HL-60 (cell line): ENCODE measurements at regions not wholly inside any gene's neighbourhood (a gene's known extent, or its start where the extent isn't known, plus 50 kb on each side); places are given as distances from the start of the nearest gene placed in this dataset.

ENCODE experiments used
- DNase-seq, 2 experiments: peaks; one replicate each; pipeline ENCODE4 v3.0.0-alpha.2; 2010 to 2020; ENCODE audit warnings: low read depth in 1 of 2, low spot score in 1 of 2
- H3K27ac ChIP-seq: fragments of 250-450 bp; sonication (Bioruptor Pico); replicated peaks from 2 replicates; pipeline ENCODE4 v1.5.1; 2020; ENCODE audit warnings: mild to moderate bottlenecking, moderate library complexity
- H3K27me3 ChIP-seq: fragments of 250-450 bp; sonication (Bioruptor Pico); 2 replicates; pipeline ENCODE4 v1.5.1; 2021; ENCODE audit warnings: mild to moderate bottlenecking, moderate library complexity; ENCODE audit not compliant: insufficient read depth, poor library complexity, severe bottlenecking
- H3K4me3 ChIP-seq: replicated peaks from 2 replicates; pipeline ENCODE4 v1.5.1; 2011; ENCODE audit warnings: mild to moderate bottlenecking, control low read depth, low read length; ENCODE audit not compliant: insufficient read depth
- GABPA ChIP-seq: IDR thresholded peaks from 2 replicates; pipeline ENCODE4 v1.6.1; 2012; ENCODE audit warnings: low read depth
- POLR2AphosphoS5 ChIP-seq: IDR thresholded peaks from 2 replicates; pipeline ENCODE4 v1.6.1; 2012; ENCODE audit warnings: low read depth
- SPI1 ChIP-seq: IDR thresholded peaks from 2 replicates; pipeline ENCODE4 v1.6.1; 2012; ENCODE audit warnings: low read depth, mild to moderate bottlenecking, borderline replicate concordance
- TF ChIP-seq, protein P1 (sequence below): IDR thresholded peaks from 2 replicates; pipeline ENCODE4 v1.6.1; 2012; ENCODE audit warnings: low read depth; ENCODE audit not compliant: insufficient replicate concordance
- TF ChIP-seq, protein P2 (sequence below): IDR thresholded peaks from one replicate; pipeline ENCODE4 v1.5.1; 2011; ENCODE audit warnings: low read length, control low read depth, inconsistent platforms; ENCODE audit not compliant: insufficient read depth

DNA sequence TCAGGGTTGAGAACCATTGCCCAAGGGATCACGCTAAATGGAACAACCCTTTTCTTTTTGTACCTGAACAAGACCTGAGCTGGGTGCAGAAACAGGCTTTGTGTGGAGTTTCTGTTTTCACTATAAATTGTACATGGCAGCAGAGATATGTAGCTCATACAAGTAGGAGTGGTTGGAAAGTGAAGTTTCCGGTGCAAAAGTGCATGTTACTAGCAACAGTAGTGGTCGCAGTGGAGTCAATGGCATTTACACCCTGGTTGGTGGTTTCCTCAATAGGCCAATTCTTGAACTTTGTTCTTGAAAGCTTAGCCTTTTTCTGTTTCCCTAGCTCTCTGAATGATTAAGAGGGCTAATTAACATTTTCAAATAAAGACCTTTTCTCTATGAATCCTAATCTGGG is 170.7 kb downstream of the NEBL start:
- TF ChIP-seq POLR2AphosphoS5 (no peak), GABPA (no peak)
- TF ChIP-seq, protein P1, sequence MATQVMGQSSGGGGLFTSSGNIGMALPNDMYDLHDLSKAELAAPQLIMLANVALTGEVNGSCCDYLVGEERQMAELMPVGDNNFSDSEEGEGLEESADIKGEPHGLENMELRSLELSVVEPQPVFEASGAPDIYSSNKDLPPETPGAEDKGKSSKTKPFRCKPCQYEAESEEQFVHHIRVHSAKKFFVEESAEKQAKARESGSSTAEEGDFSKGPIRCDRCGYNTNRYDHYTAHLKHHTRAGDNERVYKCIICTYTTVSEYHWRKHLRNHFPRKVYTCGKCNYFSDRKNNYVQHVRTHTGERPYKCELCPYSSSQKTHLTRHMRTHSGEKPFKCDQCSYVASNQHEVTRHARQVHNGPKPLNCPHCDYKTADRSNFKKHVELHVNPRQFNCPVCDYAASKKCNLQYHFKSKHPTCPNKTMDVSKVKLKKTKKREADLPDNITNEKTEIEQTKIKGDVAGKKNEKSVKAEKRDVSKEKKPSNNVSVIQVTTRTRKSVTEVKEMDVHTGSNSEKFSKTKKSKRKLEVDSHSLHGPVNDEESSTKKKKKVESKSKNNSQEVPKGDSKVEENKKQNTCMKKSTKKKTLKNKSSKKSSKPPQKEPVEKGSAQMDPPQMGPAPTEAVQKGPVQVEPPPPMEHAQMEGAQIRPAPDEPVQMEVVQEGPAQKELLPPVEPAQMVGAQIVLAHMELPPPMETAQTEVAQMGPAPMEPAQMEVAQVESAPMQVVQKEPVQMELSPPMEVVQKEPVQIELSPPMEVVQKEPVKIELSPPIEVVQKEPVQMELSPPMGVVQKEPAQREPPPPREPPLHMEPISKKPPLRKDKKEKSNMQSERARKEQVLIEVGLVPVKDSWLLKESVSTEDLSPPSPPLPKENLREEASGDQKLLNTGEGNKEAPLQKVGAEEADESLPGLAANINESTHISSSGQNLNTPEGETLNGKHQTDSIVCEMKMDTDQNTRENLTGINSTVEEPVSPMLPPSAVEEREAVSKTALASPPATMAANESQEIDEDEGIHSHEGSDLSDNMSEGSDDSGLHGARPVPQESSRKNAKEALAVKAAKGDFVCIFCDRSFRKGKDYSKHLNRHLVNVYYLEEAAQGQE, result no peak
- TF ChIP-seq, protein P2, sequence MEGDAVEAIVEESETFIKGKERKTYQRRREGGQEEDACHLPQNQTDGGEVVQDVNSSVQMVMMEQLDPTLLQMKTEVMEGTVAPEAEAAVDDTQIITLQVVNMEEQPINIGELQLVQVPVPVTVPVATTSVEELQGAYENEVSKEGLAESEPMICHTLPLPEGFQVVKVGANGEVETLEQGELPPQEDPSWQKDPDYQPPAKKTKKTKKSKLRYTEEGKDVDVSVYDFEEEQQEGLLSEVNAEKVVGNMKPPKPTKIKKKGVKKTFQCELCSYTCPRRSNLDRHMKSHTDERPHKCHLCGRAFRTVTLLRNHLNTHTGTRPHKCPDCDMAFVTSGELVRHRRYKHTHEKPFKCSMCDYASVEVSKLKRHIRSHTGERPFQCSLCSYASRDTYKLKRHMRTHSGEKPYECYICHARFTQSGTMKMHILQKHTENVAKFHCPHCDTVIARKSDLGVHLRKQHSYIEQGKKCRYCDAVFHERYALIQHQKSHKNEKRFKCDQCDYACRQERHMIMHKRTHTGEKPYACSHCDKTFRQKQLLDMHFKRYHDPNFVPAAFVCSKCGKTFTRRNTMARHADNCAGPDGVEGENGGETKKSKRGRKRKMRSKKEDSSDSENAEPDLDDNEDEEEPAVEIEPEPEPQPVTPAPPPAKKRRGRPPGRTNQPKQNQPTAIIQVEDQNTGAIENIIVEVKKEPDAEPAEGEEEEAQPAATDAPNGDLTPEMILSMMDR, result no peak
- H3K27me3 ChIP-seq, result no peaks in the 10 kb centered on the region
- no peak for DNase-seq

DNA sequence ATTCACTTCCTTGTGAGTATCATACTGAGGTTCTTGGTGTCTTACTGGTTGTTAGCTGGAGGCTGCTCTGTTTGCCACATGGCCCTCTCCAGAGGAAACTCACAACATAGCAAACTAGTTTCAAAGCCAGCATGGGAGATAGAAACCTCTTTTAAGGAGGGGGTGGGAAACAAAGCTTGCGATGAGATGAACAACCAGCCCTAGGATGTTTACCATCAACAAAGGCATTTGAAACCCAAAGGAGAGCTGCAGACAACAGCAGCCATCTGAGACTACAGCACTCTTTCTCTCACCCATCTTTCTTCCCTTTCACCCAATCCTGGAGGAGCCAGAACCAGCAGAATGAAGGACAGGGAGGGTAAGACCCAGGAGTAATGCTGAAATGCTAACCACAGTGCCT is 182.1 kb downstream of the NEBL start:
- Histone ChIP-seq H3K27me3 (no peaks in the 10 kb centered on the region), H3K27ac (no peak overlapping the region), H3K4me3 (no peak overlapping the region)
- no peak for DNase-seq
- no peak for TF ChIP-seq GABPA
- TF ChIP-seq, protein P2, result no peak
- no peak for TF ChIP-seq SPI1

More for the DNA sequence above, 170.7 kb downstream of the NEBL start:
- no peak overlapping the region for H3K4me3 ChIP-seq
- H3K27ac ChIP-seq, result no peak overlapping the region

DNA sequence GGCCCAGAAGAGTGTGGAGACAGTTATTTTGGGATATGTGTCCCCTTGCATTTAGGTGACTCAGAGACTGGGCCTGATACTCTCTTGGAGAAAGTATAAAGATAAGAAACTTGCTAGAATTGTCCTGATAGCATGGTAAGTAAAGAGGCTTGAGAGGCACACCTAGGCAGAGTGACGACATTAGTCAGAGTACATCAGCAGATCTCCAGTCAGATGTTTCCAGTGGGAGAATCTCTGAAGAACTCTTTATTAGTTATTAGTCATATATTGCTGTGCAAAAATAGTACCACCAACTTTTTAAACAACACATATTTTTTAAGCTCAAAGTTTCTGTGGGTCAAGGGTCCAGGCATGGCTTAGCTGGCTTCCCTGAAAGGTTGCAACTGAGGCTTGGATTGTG is 182.6 kb downstream of the NEBL start:
- DNase-seq, result no peak
- TF ChIP-seq, protein P1, result no peak
- TF ChIP-seq GABPA (no peak), SPI1 (no peak), POLR2AphosphoS5 (no peak)
- TF ChIP-seq, protein P2, result no peak
- no peaks in the 10 kb centered on the region for H3K27me3 ChIP-seq
- H3K27ac ChIP-seq, result no peak overlapping the region
- H3K4me3 ChIP-seq, result no peak overlapping the region

DNA sequence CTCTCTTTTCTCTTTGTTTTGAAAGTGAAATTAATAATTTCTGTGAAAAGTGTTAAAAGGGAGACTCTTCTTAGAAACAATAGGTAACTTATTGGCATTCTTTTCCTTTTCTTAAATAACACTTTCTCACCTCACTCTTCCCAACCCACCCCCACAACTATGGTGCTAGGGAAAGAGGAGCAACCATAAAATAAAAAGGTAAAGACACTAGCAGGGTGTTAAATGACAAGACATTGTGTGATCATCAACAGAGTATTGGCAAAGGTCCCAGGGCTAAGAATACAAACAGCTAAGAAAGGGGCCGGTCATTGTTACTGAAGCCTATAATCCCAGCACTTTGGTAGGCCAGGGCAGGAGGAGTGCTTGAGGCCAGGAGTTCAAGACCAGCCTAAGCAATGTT is 183.7 kb downstream of the NEBL start:
- DNase-seq, result no peak
- Histone ChIP-seq H3K27me3 (no peaks in the 10 kb centered on the region), H3K27ac (no peak overlapping the region), H3K4me3 (no peak overlapping the region)
- TF ChIP-seq, protein P2, result no peak
- TF ChIP-seq SPI1 (no peak), POLR2AphosphoS5 (no peak), GABPA (no peak)
- TF ChIP-seq, protein P1, result no peak
